Progenitor cell of endocrine pancreas (in vitro differentiated cells): ENCODE measurements at regions not wholly inside any gene's neighbourhood (a gene's known extent, or its start where the extent isn't known, plus 50 kb on each side); places are given as distances from the start of the nearest gene placed in this dataset.

Source experiments
- DNase-seq: peaks from one replicate; pipeline ENCODE4 v3.0.0; 2021; ENCODE audit warnings: low spot score; ENCODE audit not compliant: unreplicated experiment
- H3K27ac Mint-ChIP-seq: 2 replicates; pipeline ENCODE4 v1.8.0; 2021; ENCODE audit warnings: mild to moderate bottlenecking, moderate library complexity, mixed read lengths
- H3K27me3 Mint-ChIP-seq: 2 replicates; pipeline ENCODE4 v1.8.0; 2021; ENCODE audit warnings: mixed read lengths
- H3K36me3 Mint-ChIP-seq: 2 replicates; pipeline ENCODE4 v1.8.0; 2022; ENCODE audit warnings: mixed read lengths; ENCODE audit not compliant: insufficient read depth
- H3K4me1 Mint-ChIP-seq: 2 replicates; pipeline ENCODE4 v1.8.0; 2021; ENCODE audit warnings: low read depth, mixed read lengths
- H3K4me3 Mint-ChIP-seq: 2 replicates; pipeline ENCODE4 v1.8.0; 2021; ENCODE audit warnings: low read depth, mild to moderate bottlenecking, moderate library complexity, mixed read lengths
- H3K9me3 Mint-ChIP-seq: 2 replicates; pipeline ENCODE4 v1.8.0; 2021; ENCODE audit warnings: low read depth, mixed read lengths
- CTCF ChIP-seq: fragments of 200-600 bp; sonication (generic); IDR thresholded peaks from one replicate; pipeline ENCODE4 v1.5.0; 2021; ENCODE audit warnings: antibody characterized with exemption, mild to moderate bottlenecking; ENCODE audit not compliant: unreplicated experiment

GRCh38 chr5:174329738-174330137 lies 284.2 kb downstream of the NSG2 start:
- no peak for DNase-seq
- TF ChIP-seq CTCF: no peak
- Mint-ChIP-seq H3K36me3 (no peaks in the 10 kb centered on the region), H3K27ac (no peak overlapping the region), H3K4me1 (peaks cover 3% of the 10 kb centered on the region), H3K4me3 (no peak overlapping the region), H3K9me3 (no peaks in the 10 kb centered on the region), H3K27me3 (peaks cover 44% of the 10 kb centered on the region)

GRCh38 chr5:174335682-174336364 lies 290.3 kb downstream of the NSG2 start:
- Mint-ChIP-seq H3K27me3 (peaks cover 64% of the 10 kb centered on the region), H3K4me1 (peaks cover 20% of the 10 kb centered on the region), H3K4me3 (no peak overlapping the region), H3K36me3 (no peaks in the 10 kb centered on the region), H3K27ac (no peak overlapping the region), H3K9me3 (no peaks in the 10 kb centered on the region)
- DNase-seq: no peak
- no peak for TF ChIP-seq CTCF

GRCh38 chr5:174336479-174336878 lies 291.0 kb downstream of the NSG2 start:
- no peak for TF ChIP-seq CTCF
- Mint-ChIP-seq H3K9me3 (no peaks in the 10 kb centered on the region), H3K27ac (no peak overlapping the region), H3K36me3 (no peaks in the 10 kb centered on the region), H3K27me3 (peaks cover 59% of the 10 kb centered on the region), H3K4me1 (peaks cover 20% of the 10 kb centered on the region), H3K4me3 (no peak overlapping the region)
- DNase-seq: no peak

GRCh38 chr5:174337276-174338184 lies 292.0 kb downstream of the NSG2 start:
- H3K4me1 Mint-ChIP-seq: peaks cover 20% of the 10 kb centered on the region
- H3K27me3 Mint-ChIP-seq: peaks cover 55% of the 10 kb centered on the region
- TF ChIP-seq CTCF: no peak
- DNase-seq: no peak
- no peak overlapping the region for H3K4me3 Mint-ChIP-seq
- H3K27ac Mint-ChIP-seq: no peak overlapping the region
- H3K36me3 Mint-ChIP-seq: no peaks in the 10 kb centered on the region
- no peaks in the 10 kb centered on the region for H3K9me3 Mint-ChIP-seq

GRCh38 chr5:174338185-174339010 lies 292.9 kb downstream of the NSG2 start:
- no peak for DNase-seq
- Mint-ChIP-seq H3K27me3 (peaks cover 56% of the 10 kb centered on the region), H3K4me3 (no peak overlapping the region), H3K36me3 (no peaks in the 10 kb centered on the region), H3K27ac (no peak overlapping the region), H3K9me3 (no peaks in the 10 kb centered on the region), H3K4me1 (peaks cover 20% of the 10 kb centered on the region)
- no peak for TF ChIP-seq CTCF
